Liver (tissue), 8 donors: ENCODE measurements at regions not wholly inside any gene's neighbourhood (a gene's known extent, or its start where the extent isn't known, plus 50 kb on each side); places are given as distances from the start of the nearest gene placed in this dataset.

Experiments used
- DNase-seq: peaks from one replicate; pipeline ENCODE4 v3.0.0-alpha.2; 2017; ENCODE audit warnings: low spot score
- H3K27ac ChIP-seq, 2 donors: one replicate each; pipeline ENCODE4 v1.7.0; 2013; ENCODE audit warnings: inconsistent platforms in 2 of 2, low read length in 2 of 2, control low read depth in 1 of 2, low read depth in 1 of 2, mild to moderate bottlenecking in 1 of 2
- H3K27me3 ChIP-seq, 4 donors: one replicate each; pipeline versions ENCODE4 v1.6.1 to v1.7.0; 2013; ENCODE audit warnings: low read length in 3 of 4, inconsistent platforms in 1 of 4, mild to moderate bottlenecking in 1 of 4, moderate library complexity in 1 of 4; ENCODE audit not compliant: control insufficient read depth in 4 of 4, insufficient read depth in 4 of 4
- H3K36me3 ChIP-seq, 4 donors: one replicate each; pipeline versions ENCODE4 v1.6.1 to v1.7.0; 2013; ENCODE audit warnings: low read length in 3 of 4, mild to moderate bottlenecking in 3 of 4, low read depth in 1 of 4, moderate library complexity in 1 of 4; ENCODE audit not compliant: control insufficient read depth in 4 of 4, insufficient read depth in 3 of 4
- H3K4me1 ChIP-seq, 4 donors: one replicate each; pipeline versions ENCODE4 v1.6.1 to v1.7.0; 2013; ENCODE audit warnings: low read length in 3 of 4, mild to moderate bottlenecking in 3 of 4, moderate library complexity in 1 of 4; ENCODE audit not compliant: control insufficient read depth in 4 of 4, insufficient read depth in 4 of 4
- H3K4me3 ChIP-seq, 3 donors: one replicate each; pipeline versions ENCODE4 v1.6.1 to v1.7.0; 2013; ENCODE audit warnings: low read length in 3 of 3, control low read depth in 1 of 3, low read depth in 1 of 3, mild to moderate bottlenecking in 1 of 3
- H3K9ac ChIP-seq, 2 donors: one replicate each; pipeline ENCODE4 v1.7.0; 2013; ENCODE audit warnings: low read length in 2 of 2, mild to moderate bottlenecking in 2 of 2, moderate library complexity in 2 of 2, control low read depth in 1 of 2, low read depth in 1 of 2
- H3K9me3 ChIP-seq, 4 donors: one replicate each; pipeline versions ENCODE4 v1.6.1 to v1.7.0; 2013; ENCODE audit warnings: low read length in 3 of 4; ENCODE audit not compliant: control insufficient read depth in 4 of 4
- ATF3 ChIP-seq: IDR thresholded peaks from 2 replicates; pipeline ENCODE4 v1.6.1; 2016; ENCODE audit warnings: antibody characterized with exemption
- CTCF ChIP-seq: fragments of 150-350 bp; IDR thresholded peaks from 2 replicates; pipeline ENCODE4 v1.5.1; 2017; ENCODE audit warnings: improper control_type of control experiment, low read depth, low read length; ENCODE audit not compliant: missing input control
- EGR1 ChIP-seq, 2 donors: IDR thresholded peaks; 2 replicates each; pipeline ENCODE4 v1.6.1; 2016 to 2018; ENCODE audit warnings: antibody characterized with exemption in 2 of 2, low read depth in 2 of 2
- FOXA1 ChIP-seq: IDR thresholded peaks from 2 replicates; pipeline ENCODE4 v1.6.1; 2016; ENCODE audit warnings: antibody characterized with exemption
- FOXA2 ChIP-seq: IDR thresholded peaks from 2 replicates; pipeline ENCODE4 v1.6.1; 2016; ENCODE audit warnings: antibody characterized with exemption
- HNF4G ChIP-seq: IDR thresholded peaks from 2 replicates; pipeline ENCODE4 v1.6.1; 2016; ENCODE audit warnings: antibody characterized with exemption
- MAX ChIP-seq: IDR thresholded peaks from 2 replicates; pipeline ENCODE4 v1.6.1; 2016; ENCODE audit warnings: antibody characterized with exemption
- NR2F2 ChIP-seq: IDR thresholded peaks from 2 replicates; pipeline ENCODE4 v1.6.1; 2016; ENCODE audit warnings: antibody characterized with exemption
- REST ChIP-seq: IDR thresholded peaks from 2 replicates; pipeline ENCODE4 v1.6.1; 2016; ENCODE audit warnings: antibody characterized with exemption, mild to moderate bottlenecking
- RXRA ChIP-seq, 2 donors: IDR thresholded peaks; 2 replicates each; pipeline ENCODE4 v1.6.1; 2017 to 2018; ENCODE audit warnings: antibody characterized with exemption in 2 of 2, mild to moderate bottlenecking in 1 of 2
- SP1 ChIP-seq: IDR thresholded peaks from 2 replicates; pipeline ENCODE4 v1.6.1; 2018; ENCODE audit warnings: antibody characterized with exemption, mild to moderate bottlenecking
- TAF1 ChIP-seq: conservative IDR thresholded peaks from 2 replicates; pipeline ENCODE4 v1.6.1; 2016; ENCODE audit warnings: antibody characterized with exemption, mild to moderate bottlenecking
- YY1 ChIP-seq: IDR thresholded peaks from 2 replicates; pipeline ENCODE4 v1.6.1; 2016; ENCODE audit warnings: antibody characterized with exemption, mild to moderate bottlenecking
- WGBS: extraction: QIAGEN DNeasy Blood & Tissue Kit; methylation state at CpG from one replicate; pipeline ENCODE4 v1.1.7; 2013; 5-methylcytosine and 5-hydroxymethylcytosine counted together
- TF ChIP-seq, protein P1 (sequence below): IDR thresholded peaks from 2 replicates; pipeline ENCODE4 v1.6.1; 2016; ENCODE audit warnings: antibody characterized with exemption
- donor health status: healthy.
- donor health status: healthy.
- donor health status: healthy.
- donor health status: healthy.
- donor health status: healthy.

GRCh38 chr17:6239241-6239798 is 169.1 kb downstream of the WSCD1 start:
- no peak overlapping the region for H3K9ac ChIP-seq
- peaks cover 0 to 1% (median 0%) of the 10 kb centered on the region in 4 donors for H3K36me3 ChIP-seq
- H3K27ac ChIP-seq: no peak overlapping the region
- no peaks in the 10 kb centered on the region for H3K4me1 ChIP-seq
- H3K27me3 ChIP-seq: no peaks in the 10 kb centered on the region
- no peaks in the 10 kb centered on the region for H3K9me3 ChIP-seq
- TF ChIP-seq MAX: no peak
- TF ChIP-seq NR2F2: no peak
- TF ChIP-seq FOXA2: no peak
- TF ChIP-seq FOXA1: no peak
- no peak for TF ChIP-seq YY1
- no peak for TF ChIP-seq ATF3
- TF ChIP-seq RXRA (IDR thresholded peaks at IDR 0.05): no peak
- TF ChIP-seq, protein P1, sequence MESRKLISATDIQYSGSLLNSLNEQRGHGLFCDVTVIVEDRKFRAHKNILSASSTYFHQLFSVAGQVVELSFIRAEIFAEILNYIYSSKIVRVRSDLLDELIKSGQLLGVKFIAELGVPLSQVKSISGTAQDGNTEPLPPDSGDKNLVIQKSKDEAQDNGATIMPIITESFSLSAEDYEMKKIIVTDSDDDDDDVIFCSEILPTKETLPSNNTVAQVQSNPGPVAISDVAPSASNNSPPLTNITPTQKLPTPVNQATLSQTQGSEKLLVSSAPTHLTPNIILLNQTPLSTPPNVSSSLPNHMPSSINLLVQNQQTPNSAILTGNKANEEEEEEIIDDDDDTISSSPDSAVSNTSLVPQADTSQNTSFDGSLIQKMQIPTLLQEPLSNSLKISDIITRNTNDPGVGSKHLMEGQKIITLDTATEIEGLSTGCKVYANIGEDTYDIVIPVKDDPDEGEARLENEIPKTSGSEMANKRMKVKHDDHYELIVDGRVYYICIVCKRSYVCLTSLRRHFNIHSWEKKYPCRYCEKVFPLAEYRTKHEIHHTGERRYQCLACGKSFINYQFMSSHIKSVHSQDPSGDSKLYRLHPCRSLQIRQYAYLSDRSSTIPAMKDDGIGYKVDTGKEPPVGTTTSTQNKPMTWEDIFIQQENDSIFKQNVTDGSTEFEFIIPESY: no peak
- TF ChIP-seq CTCF: no peak
- no peak for TF ChIP-seq EGR1 (IDR thresholded peaks at IDR 0.05; ENCODE audit: low read depth in 2 of 2)
- WGBS: 64% methylated on average over 10 of the region's 10 CpGs
- DNase-seq: no peak
- H3K4me3 ChIP-seq: no peak overlapping the region

DNA sequence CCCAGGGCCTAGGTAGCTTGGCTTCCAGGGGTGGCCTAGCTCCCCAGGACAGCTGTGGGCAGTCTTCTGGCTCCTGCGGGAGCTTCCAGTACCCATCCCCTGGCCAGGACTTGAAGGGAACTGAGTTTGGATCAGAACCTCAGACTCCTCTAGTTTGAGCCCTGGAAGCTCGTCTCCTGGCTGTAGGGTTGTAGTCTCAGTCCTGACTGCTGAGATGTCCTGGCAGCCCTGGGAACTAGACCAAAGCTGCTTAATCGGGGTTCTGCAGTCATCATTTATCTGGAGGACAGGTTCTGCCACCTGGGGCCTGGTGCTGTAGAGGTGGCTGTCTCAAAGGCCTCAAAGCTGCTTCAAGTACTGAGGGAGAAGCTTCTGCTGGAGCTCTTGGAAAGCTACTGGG is 163.7 kb downstream of the WSCD1 start:
- DNase-seq: no peak
- H3K9ac ChIP-seq: no peak overlapping the region
- H3K4me1 ChIP-seq: no peaks in the 10 kb centered on the region
- TF ChIP-seq RXRA (IDR thresholded peaks at IDR 0.05) (no peak), REST (no peak), HNF4G (no peak), FOXA2 (no peak), FOXA1 (no peak), NR2F2 (no peak), SP1 (no peak), YY1 (no peak), TAF1 (no peak)
- TF ChIP-seq, protein P1: no peak
- no peak overlapping the region for H3K27ac ChIP-seq
- peaks cover 0 to 1% (median 0%) of the 10 kb centered on the region in 4 donors for H3K36me3 ChIP-seq
- H3K9me3 ChIP-seq: no peaks in the 10 kb centered on the region
- H3K27me3 ChIP-seq: no peaks in the 10 kb centered on the region
- 81% methylated on average over 3 of the region's 3 CpGs for WGBS
- H3K4me3 ChIP-seq: no peak overlapping the region
